ENCODE measurements at regions not wholly inside any gene's neighbourhood (a gene's known extent, or its start where the extent isn't known, plus 50 kb on each side); places are given as distances from the start of the nearest gene placed in this dataset.

DNA sequence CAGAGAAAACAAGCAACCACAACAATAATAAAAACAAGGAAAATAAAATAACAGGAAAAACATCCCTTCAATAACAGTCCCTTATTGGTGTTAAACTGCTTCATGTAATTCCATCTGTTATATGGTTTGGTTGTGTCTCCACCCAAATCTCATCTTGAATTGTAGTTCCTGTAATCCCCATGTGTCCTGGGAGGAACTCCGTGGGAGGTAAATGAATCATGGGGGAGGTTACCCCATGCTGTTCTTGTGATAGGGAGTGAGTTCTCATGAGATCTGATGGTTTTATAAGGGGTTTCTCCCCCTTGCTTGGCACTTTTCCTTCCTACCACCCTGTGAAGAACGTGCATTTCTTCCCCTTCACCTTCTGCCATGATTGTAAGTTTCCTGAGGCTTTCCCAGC is 369.8 kb downstream of the TMEM232 start:
- CTCF ChIA-PET = no interaction called here
- BruUV-seq (replicated peaks) = no TSS peak
- no peak overlapping the region for H3K4me3 Mint-ChIP-seq (ENCODE audit: low read depth, unreplicated experiment)
- intact Hi-C loops (cut with micrococcal nuclease; ENCODE audit: unreplicated experiment) = no loop called here
- no peak overlapping the region for H3K27ac Mint-ChIP-seq (ENCODE audit: unreplicated experiment)
- no peaks in the 10 kb centered on the region for H3K9me3 Mint-ChIP-seq (ENCODE audit: low read depth, unreplicated experiment)
- no peaks in the 10 kb centered on the region for H3K4me1 Mint-ChIP-seq (ENCODE audit: low read depth, unreplicated experiment)
- TF ChIP-seq, protein P1, sequence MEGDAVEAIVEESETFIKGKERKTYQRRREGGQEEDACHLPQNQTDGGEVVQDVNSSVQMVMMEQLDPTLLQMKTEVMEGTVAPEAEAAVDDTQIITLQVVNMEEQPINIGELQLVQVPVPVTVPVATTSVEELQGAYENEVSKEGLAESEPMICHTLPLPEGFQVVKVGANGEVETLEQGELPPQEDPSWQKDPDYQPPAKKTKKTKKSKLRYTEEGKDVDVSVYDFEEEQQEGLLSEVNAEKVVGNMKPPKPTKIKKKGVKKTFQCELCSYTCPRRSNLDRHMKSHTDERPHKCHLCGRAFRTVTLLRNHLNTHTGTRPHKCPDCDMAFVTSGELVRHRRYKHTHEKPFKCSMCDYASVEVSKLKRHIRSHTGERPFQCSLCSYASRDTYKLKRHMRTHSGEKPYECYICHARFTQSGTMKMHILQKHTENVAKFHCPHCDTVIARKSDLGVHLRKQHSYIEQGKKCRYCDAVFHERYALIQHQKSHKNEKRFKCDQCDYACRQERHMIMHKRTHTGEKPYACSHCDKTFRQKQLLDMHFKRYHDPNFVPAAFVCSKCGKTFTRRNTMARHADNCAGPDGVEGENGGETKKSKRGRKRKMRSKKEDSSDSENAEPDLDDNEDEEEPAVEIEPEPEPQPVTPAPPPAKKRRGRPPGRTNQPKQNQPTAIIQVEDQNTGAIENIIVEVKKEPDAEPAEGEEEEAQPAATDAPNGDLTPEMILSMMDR (IDR thresholded peaks at IDR 0.05; ENCODE audit: unreplicated experiment) = no peak
- H3K36me3 Mint-ChIP-seq (ENCODE audit: insufficient read depth, unreplicated experiment) = no peaks in the 10 kb centered on the region
- no peak for DNase-seq
- H3K27me3 Mint-ChIP-seq (ENCODE audit: unreplicated experiment) = no peaks in the 10 kb centered on the region

- H3K27ac Mint-ChIP-seq (ENCODE audit: unreplicated experiment) = no peak overlapping the region
- no TSS peak for BruUV-seq (replicated peaks)
- no peaks in the 10 kb centered on the region for H3K4me1 Mint-ChIP-seq (ENCODE audit: low read depth, unreplicated experiment)
- CTCF ChIA-PET = no interaction called here
- no peak overlapping the region for H3K4me3 Mint-ChIP-seq (ENCODE audit: low read depth, unreplicated experiment)
- no peaks in the 10 kb centered on the region for H3K9me3 Mint-ChIP-seq (ENCODE audit: low read depth, unreplicated experiment)
- intact Hi-C loops (cut with micrococcal nuclease; ENCODE audit: unreplicated experiment) = no loop called here
- TF ChIP-seq, protein P1 (IDR thresholded peaks at IDR 0.05; ENCODE audit: unreplicated experiment) = no peak
- no peak for DNase-seq
- no peaks in the 10 kb centered on the region for H3K27me3 Mint-ChIP-seq (ENCODE audit: unreplicated experiment)
- no peaks in the 10 kb centered on the region for H3K36me3 Mint-ChIP-seq (ENCODE audit: insufficient read depth, unreplicated experiment)
Measured at GRCh38 chr5:110359221-110359620, 367.2 kb downstream of the TMEM232 start.

DNA sequence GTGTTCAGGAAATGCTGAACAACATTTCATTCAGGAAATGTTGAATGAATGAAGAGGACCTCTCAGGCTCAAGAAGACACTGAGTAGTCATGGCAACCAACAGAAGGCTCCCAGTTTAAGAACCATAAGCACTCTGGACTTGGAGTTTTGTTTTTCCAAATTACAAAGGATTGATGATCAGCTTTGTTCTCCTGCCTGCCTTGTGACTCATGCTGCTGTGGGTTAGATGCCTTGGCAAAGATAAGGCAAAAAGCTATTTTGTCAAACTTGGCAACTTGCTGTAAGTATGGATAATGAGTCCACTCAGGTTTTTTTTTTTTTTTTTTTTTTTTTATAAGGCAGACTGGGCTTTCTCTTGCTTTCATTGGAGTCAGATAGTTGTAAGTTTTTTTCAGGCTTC is 365.0 kb downstream of the TMEM232 start:
- no peaks in the 10 kb centered on the region for H3K9me3 Mint-ChIP-seq (ENCODE audit: low read depth, unreplicated experiment)
- CTCF ChIA-PET = interaction anchor here (0.7 kb wide), 1 partner anchor 263 kb away, joined by 3 read pairs; no protein-coding TSS in a partner anchor
- H3K36me3 Mint-ChIP-seq (ENCODE audit: insufficient read depth, unreplicated experiment) = no peaks in the 10 kb centered on the region
- TF ChIP-seq, protein P1 (IDR thresholded peaks at IDR 0.05; ENCODE audit: unreplicated experiment) = no peak
- no peak overlapping the region for H3K4me3 Mint-ChIP-seq (ENCODE audit: low read depth, unreplicated experiment)
- intact Hi-C loops (cut with micrococcal nuclease; ENCODE audit: unreplicated experiment) = no loop called here
- no peak overlapping the region for H3K27ac Mint-ChIP-seq (ENCODE audit: unreplicated experiment)
- BruUV-seq (replicated peaks) = no TSS peak
- no peaks in the 10 kb centered on the region for H3K4me1 Mint-ChIP-seq (ENCODE audit: low read depth, unreplicated experiment)
- no peaks in the 10 kb centered on the region for H3K27me3 Mint-ChIP-seq (ENCODE audit: unreplicated experiment)
- DNase-seq = no peak

GRCh38 chr5:110362261-110362660 is 364.2 kb downstream of the TMEM232 start:
- TF ChIP-seq, protein P1 (IDR thresholded peaks at IDR 0.05; ENCODE audit: unreplicated experiment) = no peak
- Mint-ChIP-seq H3K27me3 (ENCODE audit: unreplicated experiment) (no peaks in the 10 kb centered on the region), H3K4me3 (ENCODE audit: low read depth, unreplicated experiment) (no peak overlapping the region), H3K9me3 (ENCODE audit: low read depth, unreplicated experiment) (no peaks in the 10 kb centered on the region), H3K4me1 (ENCODE audit: low read depth, unreplicated experiment) (no peaks in the 10 kb centered on the region), H3K27ac (ENCODE audit: unreplicated experiment) (no peak overlapping the region), H3K36me3 (ENCODE audit: insufficient read depth, unreplicated experiment) (no peaks in the 10 kb centered on the region)
- intact Hi-C loops (cut with micrococcal nuclease; ENCODE audit: unreplicated experiment) = no loop called here
- DNase-seq = no peak
- no TSS peak for BruUV-seq (replicated peaks)
- CTCF ChIA-PET = no interaction called here

All from Calu3 (cell line).